ENCODE measurements at regions not wholly inside any gene's neighbourhood (a gene's known extent, or its start where the extent isn't known, plus 50 kb on each side); places are given as distances from the start of the nearest gene placed in this dataset.

- TF ChIP-seq, protein P1, sequence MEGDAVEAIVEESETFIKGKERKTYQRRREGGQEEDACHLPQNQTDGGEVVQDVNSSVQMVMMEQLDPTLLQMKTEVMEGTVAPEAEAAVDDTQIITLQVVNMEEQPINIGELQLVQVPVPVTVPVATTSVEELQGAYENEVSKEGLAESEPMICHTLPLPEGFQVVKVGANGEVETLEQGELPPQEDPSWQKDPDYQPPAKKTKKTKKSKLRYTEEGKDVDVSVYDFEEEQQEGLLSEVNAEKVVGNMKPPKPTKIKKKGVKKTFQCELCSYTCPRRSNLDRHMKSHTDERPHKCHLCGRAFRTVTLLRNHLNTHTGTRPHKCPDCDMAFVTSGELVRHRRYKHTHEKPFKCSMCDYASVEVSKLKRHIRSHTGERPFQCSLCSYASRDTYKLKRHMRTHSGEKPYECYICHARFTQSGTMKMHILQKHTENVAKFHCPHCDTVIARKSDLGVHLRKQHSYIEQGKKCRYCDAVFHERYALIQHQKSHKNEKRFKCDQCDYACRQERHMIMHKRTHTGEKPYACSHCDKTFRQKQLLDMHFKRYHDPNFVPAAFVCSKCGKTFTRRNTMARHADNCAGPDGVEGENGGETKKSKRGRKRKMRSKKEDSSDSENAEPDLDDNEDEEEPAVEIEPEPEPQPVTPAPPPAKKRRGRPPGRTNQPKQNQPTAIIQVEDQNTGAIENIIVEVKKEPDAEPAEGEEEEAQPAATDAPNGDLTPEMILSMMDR (conservative IDR thresholded peaks at IDR 0.05), result no peak
- no peak for TF ChIP-seq EZH2 (IDR thresholded peaks at IDR 0.05; ENCODE audit: low read depth)
These were observed 321.5 kb upstream of the MAP2 start for GRCh38 chr2:209102319-209102718.
